Left lobe of liver (tissue), 2 donors: ENCODE measurements at regions not wholly inside any gene's neighbourhood (a gene's known extent, or its start where the extent isn't known, plus 50 kb on each side); places are given as distances from the start of the nearest gene placed in this dataset.

Source experiments
- ATAC-seq: fragments of 200-7000 bp; cut with Tn5 transposase; one replicate; pipeline ENCODE4 v1.9.1; 2020; ENCODE audit warnings: mild to moderate bottlenecking, moderate library complexity
- DNase-seq: peaks from one replicate; pipeline ENCODE4 v3.0.0-alpha.2; 2020; ENCODE audit warnings: low spot score
- donor health status: DM: no; HTN: no; CAD: no; lungs with moderate emphysema.
- donor health status: DM: no; HTN: yes; CAD: no.

DNA sequence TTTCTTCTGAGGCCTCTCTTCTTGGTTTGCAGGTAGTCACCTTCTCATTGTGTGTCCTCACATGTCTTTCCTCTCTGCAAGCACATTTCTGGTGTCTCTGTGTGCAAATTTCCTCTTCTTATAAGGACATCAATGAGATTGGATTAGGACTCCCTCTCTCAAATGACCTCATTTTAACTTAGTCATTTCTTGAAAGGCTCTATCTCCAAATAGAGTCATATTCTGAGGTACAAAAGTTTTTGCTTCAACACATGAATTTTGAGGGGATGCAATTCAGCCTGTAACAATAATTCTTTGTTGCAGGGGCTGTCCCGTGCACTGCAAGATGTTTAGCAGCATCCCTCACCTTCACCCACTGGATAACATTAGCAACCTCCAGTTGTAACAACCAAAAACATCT lies 115.0 kb upstream of the DCBLD2 start:
- ATAC-seq (no peak), DNase-seq (no peak)

DNA sequence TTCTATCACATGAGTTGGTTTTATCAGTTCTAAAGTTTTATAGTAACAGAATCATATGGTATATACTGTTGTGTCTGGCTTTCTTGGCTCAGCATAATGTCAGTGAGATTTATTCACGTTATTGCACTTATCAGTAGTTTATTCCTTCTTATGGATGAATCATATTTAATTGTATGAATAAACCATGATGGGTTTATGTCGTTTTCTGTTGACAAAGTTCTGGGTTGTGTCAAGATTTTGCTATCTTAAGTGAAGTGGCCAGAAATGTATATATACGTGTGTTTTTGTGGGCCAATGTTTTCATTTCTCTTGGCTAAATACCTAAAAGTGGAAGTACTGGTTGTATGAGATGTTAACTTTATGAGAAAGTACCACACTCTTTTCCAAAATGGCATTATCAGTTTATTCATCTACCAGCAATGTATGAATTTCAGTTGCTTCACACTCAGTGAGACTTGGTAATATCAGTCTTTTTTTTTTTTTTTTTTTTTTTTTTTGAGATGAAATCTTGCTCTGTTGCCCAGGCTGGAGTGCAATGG lies 112.4 kb upstream of the DCBLD2 start:
- DNase-seq (no peak), ATAC-seq (no peak)

DNA sequence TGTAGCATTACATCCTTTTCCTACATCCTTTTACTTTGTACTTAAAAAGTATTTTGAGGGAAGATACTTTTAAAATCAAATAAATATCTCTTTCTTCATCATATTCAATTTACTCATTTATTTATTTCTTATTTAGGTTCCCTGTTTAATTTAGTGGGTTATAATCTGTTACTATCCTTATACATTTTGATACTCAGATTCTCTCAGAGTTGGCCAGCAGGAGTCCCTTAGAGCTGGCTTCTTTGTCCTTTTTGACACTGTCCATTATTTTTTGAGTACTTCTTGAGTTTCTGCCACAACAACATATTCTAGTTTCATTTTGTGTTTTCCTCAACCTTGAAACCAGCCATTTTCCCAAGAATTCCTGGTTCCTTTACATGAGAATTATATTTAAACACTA lies 111.6 kb upstream of the DCBLD2 start:
- DNase-seq (no peak), ATAC-seq (no peak)

DNA sequence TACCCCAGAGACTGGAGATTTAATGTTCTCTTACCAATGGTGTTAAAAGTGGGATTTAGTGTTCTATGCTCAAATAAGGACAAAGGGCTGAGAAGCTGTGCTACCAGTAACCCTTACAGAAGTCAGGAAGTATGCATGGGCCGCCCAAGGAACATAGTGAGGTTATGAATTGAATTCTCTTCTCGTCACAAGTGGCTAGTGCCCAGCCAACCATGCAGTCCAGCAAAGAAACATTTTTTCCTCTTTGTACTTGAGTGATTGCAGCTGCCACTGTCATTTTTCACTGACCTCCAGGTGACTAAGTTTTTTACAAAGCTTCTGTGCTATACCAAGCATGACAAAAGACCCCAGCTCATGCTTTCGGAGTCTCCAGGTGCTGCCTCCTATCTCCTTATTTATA lies 110.6 kb upstream of the DCBLD2 start:
- DNase-seq, result no peak
- ATAC-seq, result no peak

DNA sequence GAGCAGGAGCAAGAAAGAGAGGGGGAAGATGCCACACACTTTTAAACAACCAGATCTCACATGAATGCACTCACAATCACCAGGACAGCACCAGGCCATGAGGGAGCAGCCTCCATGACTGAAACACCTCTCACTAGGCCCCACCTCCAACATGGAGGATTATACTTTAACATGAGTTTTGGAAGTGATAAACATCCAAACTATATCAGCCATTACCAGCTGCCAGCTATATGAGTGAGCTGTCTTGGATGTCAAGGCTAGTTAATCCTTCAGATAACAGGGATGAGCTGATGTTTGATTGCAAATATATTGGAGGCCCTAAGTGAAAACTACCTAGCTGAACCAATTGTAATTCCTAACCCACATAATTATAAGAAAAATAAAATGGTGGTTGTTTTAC lies 108.4 kb upstream of the DCBLD2 start:
- DNase-seq, result no peak
- no peak for ATAC-seq

DNA sequence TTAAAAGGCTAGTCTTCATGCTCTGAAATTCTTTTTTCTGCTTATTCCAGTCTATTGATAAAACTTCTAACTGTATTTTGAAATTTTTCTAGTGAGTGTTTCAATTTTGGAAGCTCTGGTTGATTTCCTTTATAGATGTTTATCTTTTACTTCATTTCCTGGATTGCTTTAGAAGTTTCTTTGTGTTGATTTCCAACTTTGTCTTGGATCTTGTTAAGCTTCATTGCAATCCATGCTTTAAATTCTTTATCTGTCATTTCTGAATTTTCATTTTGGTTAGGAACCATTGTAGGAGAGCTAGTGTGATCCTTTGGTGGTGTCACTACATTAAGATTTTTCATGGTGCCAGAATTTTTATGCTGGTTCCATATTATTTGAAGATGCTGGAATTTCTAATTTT lies 105.2 kb upstream of the DCBLD2 start:
- ATAC-seq (no peak), DNase-seq (no peak)

DNA sequence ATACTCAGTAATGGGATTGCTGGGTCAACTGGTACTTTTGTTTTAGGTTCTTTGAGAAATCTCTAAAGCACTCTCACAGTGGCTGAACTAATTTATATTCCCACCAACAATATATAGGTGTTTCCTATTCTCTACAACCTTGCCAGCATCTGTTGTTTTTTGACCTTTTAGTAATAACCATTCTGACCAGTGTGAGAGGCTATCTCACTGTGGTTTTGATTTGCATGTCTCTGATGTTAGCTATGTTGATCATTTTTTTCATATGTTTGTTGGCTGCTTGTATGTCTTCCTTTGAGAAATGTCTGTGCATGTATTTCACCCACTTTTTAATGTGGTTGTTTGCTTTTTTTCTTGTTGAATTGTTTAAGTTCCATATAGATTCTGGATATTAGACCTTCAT lies 98.2 kb upstream of the DCBLD2 start:
- ATAC-seq (no peak), DNase-seq (no peak)

DNA sequence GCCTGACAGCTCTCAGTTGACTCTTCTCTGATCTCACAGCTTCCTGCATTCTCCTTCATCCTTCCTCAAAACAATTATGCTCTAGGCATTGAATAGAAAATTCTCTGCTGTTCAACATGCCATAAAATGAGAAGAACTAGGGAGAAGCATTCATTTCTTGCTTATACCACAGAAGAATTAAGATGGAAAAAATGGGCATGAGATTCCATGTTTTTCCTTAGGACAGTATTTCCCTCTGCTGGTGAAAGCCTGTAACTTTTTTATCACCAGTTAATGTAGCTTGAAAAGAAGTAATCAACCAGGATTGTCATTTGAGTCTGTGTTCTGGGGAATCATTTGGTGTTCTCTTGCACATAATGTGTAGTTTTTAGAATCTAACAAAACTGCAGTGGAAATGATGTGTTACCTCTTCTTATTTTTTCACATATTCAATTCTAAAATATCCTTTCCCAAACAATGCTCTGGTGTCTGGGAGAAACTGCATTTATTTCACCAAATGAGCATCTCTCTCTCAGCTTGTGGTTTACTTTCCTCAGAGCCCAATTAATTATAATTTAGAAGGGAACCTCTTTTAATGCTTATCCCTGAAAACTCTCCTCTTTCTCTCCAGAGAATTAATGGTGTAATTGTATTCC lies 92.8 kb upstream of the DCBLD2 start:
- peak; percentile 76 for ATAC-seq
- DNase-seq, result no peak

DNA sequence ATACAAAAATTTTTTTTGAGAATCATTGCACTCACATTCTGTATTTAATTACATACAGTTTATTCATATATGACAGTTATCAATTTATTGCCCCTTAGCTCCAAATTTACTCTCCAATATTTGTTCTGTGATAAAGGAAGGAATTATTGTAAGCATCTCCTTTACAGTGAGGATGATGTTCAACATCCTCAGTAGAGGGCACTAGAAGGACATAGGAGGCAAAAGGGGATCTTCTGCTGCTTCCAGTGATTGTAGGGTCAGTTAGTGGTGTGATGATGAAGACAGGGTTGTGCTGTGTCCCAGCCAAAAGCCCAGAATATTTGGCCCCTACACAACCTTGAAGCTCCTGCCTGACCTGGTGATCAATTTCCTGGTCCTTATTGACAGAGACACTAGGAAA lies 89.9 kb upstream of the DCBLD2 start:
- no peak for ATAC-seq

DNA sequence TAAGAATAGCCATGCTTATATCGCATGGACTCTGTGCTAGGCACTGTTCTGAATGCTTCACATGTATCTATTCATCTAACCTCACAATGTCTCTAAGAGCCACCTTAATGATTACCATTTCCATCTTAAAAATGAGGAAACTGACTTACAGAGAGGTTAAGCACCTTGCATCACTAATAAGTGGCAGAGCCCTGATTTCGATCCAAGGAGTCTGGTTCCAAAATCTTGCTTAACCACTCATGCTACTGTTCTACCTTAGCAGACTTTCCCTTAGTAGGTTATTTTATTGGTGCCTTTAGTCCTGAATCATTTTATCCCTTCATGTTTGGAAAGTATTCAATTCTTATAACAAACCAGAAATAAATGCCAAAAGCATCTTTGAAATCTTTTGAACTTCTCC lies 89.2 kb upstream of the DCBLD2 start:
- ATAC-seq (no peak), DNase-seq (no peak)

More for the DNA sequence above, 89.9 kb upstream of the DCBLD2 start:
- no peak for DNase-seq

DNA sequence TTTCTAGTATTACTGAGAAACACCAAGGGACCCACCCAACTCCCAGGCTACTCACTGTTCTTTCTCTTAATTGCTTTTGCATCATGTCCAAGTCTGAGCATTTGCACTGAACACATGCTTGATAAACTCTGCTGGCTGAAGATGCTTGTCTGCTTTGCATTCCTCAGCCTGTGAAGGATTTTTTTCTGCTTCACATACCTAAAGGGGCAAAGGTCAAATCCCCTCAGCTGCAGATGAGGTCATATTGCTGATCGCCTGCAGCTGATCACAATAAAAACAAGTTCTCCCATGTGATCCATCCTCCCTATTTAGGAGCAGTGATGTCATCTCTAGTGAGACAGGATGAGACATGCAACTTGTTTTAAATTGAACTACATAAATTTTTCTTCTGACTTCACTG lies 84.6 kb upstream of the DCBLD2 start:
- ATAC-seq (no peak), DNase-seq (no peak)

DNA sequence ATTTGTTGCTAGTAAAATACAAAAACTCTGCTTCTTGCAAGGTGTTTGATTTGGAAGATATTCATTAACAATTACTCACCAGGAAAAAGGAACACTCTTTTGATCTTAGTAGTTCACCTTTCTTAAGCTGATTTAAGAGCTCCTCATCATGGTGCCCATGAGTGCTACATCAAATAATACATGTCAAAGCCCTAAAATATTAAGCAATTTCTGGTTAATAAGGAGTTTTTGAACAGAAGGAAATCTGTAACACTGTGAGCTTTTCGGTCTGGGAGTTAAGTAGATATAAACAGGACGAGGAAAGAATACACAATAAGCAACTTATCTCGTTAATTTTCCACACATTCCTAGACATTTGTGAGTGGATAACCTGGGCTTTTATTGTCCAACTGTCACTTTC lies 83.9 kb upstream of the DCBLD2 start:
- DNase-seq (no peak), ATAC-seq (no peak)

DNA sequence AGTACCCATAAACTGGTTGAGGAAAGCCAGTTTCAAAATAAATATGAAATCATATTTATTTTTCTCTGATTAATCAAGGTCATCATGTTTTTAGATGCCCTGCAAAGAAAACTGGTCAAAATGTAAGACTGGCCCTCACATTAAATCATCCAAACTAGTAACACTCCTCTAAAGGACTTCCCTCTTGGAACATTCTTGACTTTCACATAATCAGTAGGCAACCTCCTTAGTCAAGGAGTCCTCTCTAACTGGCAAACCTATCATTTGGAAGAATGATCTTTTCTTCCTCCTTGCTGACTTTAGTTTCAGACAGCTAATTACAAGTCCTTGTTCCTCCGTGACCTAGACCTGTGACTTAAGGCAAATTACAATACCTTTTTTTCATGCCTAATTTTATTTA lies 82.5 kb upstream of the DCBLD2 start:
- ATAC-seq (no peak), DNase-seq (no peak)

DNA sequence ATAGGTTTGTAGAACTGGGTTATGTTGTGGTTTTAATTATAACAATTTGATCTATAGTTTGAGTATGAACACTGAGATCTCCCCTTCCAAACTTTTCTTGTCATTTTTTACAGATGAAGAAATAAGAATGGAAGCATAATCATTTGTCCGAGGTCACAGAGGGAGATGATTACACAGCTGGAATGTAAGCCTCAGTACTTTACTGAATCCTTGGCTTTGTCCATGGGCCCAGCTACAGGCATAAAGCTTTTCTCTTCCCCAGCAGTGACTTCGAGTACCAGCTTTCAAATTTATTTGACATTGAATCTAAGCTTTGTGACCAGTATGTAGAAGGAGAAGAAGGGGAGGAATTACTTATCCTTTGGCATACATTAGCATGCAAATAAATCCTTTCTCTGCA lies 80.9 kb upstream of the DCBLD2 start:
- DNase-seq (no peak), ATAC-seq (no peak)

DNA sequence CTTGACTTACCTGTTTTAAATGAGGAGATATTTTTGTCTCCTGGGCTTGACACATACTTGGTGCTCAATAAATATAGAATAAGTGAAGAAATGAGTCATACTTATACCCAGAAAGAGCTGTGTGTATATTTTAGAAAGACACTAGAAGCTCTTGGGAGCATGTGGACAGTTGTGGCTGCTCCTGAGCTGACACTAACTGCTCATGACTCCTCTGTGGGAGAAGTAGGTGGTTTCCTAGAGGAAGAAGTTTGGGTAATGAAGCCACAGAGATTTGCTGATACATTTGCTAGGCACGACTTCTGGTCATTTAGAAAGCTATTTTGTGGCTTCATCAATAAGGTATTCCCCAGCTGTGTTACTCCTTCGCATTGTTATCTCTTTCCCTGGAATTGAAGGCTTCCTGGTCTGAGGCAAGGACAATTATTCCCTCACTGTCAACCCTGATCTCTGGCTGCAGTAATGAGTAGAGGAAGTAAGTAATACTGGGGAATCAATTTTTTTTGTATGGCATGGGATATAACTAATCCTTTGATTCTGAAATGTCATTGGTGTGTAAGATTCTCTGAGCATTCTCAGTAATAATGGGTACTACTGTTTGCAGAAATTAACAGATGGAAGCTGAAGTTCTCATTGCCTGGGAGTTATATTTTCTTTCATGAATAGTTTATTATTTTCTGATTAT lies 79.6 kb upstream of the DCBLD2 start:
- ATAC-seq, result no peak

DNA sequence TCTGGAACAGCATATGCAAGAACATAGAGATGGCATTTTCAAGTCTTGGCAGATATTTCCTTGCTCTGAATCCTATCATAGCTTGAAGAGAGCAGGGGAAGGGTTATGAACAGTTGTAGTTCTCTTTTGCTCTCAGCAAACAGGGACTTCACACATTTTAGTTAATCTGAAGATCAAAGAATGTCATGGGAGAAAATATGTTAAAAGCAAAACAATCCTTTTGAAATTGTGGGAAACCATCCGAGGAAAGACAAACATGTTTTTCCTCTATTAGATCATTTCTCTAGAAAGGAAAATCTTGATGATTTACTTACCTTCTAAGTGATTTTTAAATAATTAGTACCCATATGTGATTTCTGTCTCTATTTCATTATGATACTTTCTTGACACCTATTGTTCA lies 77.8 kb upstream of the DCBLD2 start:
- ATAC-seq (no peak), DNase-seq (no peak)

More for the DNA sequence above, 79.6 kb upstream of the DCBLD2 start:
- no peak for DNase-seq

DNA sequence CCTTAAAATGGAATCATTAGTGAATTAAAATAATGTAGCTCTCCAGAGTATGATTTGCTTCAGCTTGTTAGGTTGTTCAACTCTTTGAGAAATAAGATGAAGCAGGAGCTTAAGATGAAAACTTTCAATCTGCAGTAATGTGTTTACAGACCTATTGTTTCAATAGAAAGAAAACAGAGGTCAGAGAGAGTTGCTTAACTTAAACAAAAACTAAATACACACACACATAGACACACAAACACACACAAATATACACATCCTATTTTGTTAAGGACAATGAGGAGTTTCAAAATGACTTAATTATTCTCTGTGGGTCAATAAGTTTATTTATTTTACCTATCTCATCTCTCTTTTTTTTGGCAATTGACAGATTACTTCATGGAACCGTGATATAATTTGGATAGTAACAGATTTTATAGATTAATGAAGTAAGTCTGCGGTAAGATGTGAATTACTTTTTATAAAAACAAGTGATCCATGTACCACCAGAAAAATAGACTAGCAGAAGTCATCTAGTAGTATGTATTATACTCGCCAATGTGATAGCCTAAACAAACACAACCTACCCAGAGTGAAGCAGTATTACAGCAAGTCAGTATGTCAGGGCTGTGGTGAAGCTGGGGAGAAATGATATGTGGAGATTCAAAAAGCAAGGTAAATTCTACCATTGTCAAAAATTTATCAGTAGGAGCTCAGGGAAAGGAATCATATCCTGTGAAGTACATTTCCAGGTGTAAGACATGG lies 76.7 kb upstream of the DCBLD2 start:
- no peak for ATAC-seq
- no peak for DNase-seq

DNA sequence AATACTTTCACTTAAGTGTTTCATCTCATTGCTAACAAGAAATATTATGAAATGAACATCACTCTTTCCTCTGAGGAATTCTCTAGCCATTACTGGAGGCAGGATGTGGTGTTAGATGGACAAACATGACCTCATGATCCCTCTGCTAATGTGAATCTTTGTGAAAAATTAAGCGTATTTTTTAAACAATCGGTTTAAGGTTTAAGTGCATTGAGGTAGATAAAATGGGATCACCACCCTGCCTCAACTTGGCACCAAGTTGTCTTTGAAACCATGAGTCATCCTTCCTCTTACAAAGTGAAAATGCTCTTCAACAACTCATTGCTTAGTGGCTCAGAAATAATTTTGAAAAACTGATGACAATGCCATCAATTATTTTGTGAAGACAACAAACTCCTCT lies 76.0 kb upstream of the DCBLD2 start:
- DNase-seq (no peak), ATAC-seq (no peak)

DNA sequence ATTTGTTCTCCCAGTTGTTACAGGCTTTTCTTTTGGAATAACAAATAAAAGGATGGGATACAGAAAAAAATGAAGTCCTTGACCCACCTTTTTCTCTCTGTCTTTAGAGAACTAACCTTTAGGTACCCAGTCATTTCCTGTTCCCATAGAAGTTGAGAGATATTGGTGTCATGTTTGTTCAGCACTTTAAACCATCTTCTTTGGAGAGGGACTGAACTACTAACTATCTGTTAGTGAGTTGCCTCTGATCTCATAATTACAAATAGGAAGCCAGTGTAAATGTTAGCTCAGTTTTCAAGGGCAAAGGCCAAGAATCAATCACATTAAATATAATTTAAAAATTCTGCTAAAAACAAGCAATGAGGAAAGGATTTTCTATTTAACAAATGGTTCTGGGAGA lies 72.9 kb upstream of the DCBLD2 start:
- DNase-seq, result no peak
- ATAC-seq, result no peak

DNA sequence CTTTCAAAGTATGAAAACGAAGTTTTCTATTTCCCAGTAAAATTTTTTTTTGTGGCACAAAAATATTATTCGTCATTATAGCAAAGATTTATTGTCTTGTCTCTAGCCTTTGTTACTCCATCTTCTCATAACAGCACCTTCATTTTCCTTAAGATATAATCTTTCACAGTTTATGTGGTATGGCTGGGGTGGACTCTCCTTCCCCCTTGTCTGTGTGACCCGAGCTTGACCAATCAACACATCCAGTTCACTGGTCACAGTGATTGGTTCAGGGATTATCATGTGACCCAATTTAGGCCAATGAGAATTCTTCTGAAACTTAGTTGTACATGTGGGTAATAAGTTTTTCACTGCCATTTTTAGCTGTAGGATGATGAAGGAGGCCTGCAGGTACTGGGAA lies 71.2 kb upstream of the DCBLD2 start:
- DNase-seq (no peak), ATAC-seq (no peak)

DNA sequence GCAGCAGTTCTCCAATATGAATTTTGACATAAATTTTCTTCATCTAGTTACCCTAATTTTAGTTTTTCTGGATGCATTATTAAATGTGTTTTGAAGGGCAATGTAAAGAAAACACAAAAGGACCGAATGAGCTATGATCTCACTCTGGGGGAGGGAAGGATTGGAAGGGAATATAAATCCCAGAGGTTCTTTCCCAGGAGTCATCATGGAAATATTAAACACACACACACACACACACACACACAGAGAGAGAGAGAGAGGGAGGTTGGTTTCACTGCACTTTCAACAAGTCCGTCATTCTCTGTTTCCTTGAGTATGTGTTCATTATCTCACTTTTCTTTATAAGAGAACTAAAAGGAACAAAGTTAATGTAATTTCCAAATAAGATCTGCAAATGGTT lies 70.7 kb upstream of the DCBLD2 start:
- ATAC-seq (no peak), DNase-seq (no peak)

DNA sequence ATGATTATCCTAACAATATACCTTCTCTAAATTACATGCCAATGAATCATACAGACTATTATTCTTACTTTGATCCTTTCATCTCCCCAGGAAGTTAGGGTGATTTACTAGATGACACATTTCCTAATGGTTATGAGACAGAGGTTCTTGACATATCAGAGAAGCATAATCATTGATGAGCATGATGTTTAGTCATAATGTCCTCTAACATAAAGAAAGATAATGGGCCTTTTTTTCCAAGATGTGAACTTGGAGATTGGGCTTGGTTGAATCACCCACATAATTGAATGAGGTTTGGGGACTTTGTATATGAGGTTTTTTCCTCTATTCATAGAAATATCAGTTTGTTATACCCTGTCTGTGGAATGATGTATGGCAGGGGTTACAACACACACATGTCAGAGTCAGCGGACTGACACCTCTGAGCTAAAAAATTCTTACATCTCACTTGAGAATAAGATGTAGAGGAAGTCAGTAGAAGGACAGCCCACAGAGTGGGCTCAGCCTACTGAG lies 69.7 kb upstream of the DCBLD2 start:
- no peak for DNase-seq
- ATAC-seq, result no peak
